ENCODE measurements at regions not wholly inside any gene's neighbourhood (a gene's known extent, or its start where the extent isn't known, plus 50 kb on each side); places are given as distances from the start of the nearest gene placed in this dataset.
"Not testable (repeated sequence)": the region's sequence is repeated elsewhere in the genome, so short reads cannot be mapped to it uniquely, and the experiment has no call there.

DNA sequence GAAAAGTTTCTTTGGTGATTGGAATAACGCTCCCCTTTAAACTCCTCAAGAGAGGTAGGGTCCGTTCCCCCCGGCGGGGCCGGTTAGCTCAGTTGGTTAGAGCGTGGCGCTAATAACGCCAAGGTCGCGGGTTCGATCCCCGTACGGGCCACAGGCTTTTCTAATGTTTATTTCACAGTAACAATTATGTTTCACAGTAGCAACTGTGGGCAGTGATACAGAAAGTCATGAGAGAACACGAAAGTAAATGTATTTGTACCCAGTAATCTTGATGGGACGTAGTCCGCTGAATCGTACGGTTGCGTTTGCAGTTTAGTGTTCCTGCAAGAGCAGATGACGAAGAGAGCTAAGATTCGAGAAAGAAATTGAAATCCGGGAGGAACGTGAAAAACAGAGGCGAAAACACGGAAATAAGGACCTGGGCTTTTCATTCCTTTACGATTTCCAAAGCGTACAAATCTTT is 505.5 kb downstream of the PRIM2 start:
- no peak overlapping the region for H3K27ac Mint-ChIP-seq
- peaks cover 29% of the 10 kb centered on the region for H3K27me3 Mint-ChIP-seq
- no peak for ATAC-seq
- no peaks in the 10 kb centered on the region for H3K4me1 Mint-ChIP-seq
- H3K4me3 Mint-ChIP-seq: no peak overlapping the region
- H3K36me3 Mint-ChIP-seq: no peaks in the 10 kb centered on the region
- peaks cover 2% of the 10 kb centered on the region for H3K9me3 Mint-ChIP-seq

GRCh38 chr6:57837622-57838209 is 520.3 kb downstream of the PRIM2 start:
- H3K9me3 Mint-ChIP-seq, H3K4me3 Mint-ChIP-seq, ATAC-seq, H3K4me1 Mint-ChIP-seq, H3K27ac Mint-ChIP-seq, H3K36me3 Mint-ChIP-seq: not testable (repeated sequence)
- peaks cover 19% of the 10 kb centered on the region for H3K27me3 Mint-ChIP-seq

- not testable (repeated sequence) for H3K27ac Mint-ChIP-seq, H3K4me1 Mint-ChIP-seq, H3K4me3 Mint-ChIP-seq, H3K9me3 Mint-ChIP-seq, ATAC-seq, H3K36me3 Mint-ChIP-seq
- peaks cover 19% of the 10 kb centered on the region for H3K27me3 Mint-ChIP-seq
These were observed 524.1 kb downstream of the PRIM2 start for GRCh38 chr6:57841551-57841950.

DNA sequence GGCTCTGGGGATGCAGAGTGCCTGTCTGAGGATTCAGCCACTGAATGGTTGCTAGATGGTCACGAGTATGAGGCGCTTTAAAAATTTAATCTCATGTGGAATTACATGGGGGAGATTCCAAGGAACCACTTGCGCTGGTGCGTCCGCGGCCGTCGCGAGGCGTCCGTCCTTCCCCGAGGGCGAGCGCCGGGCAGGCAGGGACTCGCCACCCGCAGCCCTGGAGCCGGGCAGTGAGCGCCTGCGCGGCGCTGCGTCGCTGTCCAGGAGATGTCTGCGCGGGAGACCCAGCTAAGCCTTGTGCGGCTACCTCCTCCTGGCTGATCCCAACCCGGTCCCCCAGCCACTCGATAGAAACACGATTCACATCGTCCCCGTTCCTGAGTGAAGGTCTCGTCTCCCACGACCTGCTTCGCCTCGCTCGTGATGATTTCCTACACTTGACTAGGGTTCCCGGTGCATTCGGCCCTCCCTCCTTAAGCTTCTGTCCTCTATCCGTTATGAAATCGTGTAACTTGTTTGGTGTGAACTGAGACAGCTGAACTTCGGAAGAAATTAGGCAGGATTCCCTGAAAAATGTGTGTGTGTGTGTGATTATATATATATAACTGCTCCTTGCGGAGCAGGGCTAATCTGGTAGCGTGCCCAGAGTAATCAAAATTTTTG is 536.4 kb downstream of the PRIM2 start:
- H3K4me3 Mint-ChIP-seq, H3K9me3 Mint-ChIP-seq, ATAC-seq: not testable (repeated sequence)

DNA sequence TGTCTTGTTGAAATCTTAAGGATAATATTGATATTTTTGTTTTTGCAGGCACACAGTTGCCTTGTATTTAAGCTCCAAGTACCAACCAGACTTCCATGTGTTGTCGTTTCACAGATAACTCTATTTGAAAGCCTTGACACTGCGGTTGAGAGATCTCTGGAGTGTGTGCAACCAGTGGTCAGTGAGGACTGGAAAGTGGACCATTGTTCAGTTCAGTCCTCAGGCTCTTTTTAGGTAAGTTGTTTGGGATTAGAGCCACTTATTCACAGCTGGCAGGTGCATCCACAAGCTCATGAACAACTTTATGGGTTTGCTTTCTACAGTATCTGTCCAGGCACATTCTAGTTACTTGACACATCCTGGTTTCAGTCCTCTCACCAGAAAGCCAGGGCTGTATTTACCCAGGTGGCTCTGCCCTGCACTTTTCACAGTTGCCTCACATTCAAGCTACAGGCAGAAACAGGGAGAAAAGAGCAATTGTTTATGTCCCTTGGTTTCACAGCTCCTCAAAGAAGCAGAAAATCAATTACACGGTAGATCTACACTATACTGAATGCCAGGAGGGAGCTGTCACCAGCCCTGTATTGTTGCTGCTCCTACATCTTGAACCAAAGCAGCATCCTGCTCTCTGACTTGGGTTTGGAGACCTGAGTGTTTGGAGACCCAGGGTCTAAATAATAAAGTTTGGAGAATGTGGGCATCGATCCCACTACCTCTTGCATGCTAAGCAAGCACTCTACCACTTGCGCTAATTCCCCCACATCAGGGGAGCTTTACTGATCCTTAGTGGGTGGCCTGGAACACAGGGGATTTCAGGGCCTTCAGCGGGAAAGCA is 543.3 kb downstream of the PRIM2 start:
- peaks cover 18% of the 10 kb centered on the region for H3K27me3 Mint-ChIP-seq
- not testable (repeated sequence) for H3K9me3 Mint-ChIP-seq, H3K4me1 Mint-ChIP-seq, ATAC-seq, H3K4me3 Mint-ChIP-seq, H3K27ac Mint-ChIP-seq, H3K36me3 Mint-ChIP-seq

More for the DNA sequence above, 536.4 kb downstream of the PRIM2 start:
- H3K4me1 Mint-ChIP-seq, H3K27ac Mint-ChIP-seq, H3K36me3 Mint-ChIP-seq: not testable (repeated sequence)
- H3K27me3 Mint-ChIP-seq: peaks cover 17% of the 10 kb centered on the region

DNA sequence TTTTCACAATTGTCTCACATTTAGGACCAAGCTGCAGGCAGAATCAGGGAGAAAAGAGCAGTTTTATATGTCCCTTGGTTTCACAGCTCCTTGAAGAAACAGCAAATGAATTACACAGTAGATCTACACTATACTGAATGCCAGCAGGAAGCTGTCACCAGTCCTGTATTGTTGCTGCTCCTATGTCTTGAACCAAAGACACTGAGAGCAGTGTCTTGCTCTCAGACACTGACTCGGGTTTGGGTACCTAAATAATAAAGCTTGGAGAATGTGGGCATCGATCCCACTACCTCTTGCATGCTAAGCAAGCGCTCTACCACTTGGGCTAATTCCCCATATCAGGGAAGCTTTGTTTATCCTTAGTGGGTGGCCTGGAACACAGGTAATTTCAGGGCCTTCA is 552.7 kb downstream of the PRIM2 start:
- ATAC-seq, H3K27ac Mint-ChIP-seq, H3K9me3 Mint-ChIP-seq, H3K36me3 Mint-ChIP-seq, H3K4me1 Mint-ChIP-seq, H3K4me3 Mint-ChIP-seq: not testable (repeated sequence)
- peaks cover 22% of the 10 kb centered on the region for H3K27me3 Mint-ChIP-seq

DNA sequence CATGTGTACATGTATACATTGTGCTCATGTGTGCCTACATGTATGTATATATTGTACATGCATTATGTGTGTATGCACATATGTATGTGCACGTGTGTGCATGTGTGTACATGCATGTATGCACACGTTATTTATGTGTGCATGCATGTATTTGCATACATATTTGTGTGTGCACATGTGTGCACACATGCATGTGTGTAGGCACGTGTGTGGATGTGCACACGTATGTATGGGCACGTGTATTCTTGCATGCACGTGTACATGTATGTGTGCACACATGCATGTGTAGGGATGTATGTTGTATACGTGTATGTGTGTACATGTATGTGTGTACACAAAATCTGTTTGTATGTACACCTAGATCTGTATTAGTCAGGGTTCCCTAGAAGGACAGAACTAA is 556.0 kb downstream of the PRIM2 start:
- H3K27ac Mint-ChIP-seq, H3K36me3 Mint-ChIP-seq, H3K4me1 Mint-ChIP-seq, ATAC-seq, H3K4me3 Mint-ChIP-seq, H3K27me3 Mint-ChIP-seq, H3K9me3 Mint-ChIP-seq: not testable (repeated sequence)

- H3K36me3 Mint-ChIP-seq, H3K27ac Mint-ChIP-seq, ATAC-seq, H3K27me3 Mint-ChIP-seq, H3K9me3 Mint-ChIP-seq, H3K4me1 Mint-ChIP-seq, H3K4me3 Mint-ChIP-seq: not testable (repeated sequence)
These were observed 559.2 kb downstream of the PRIM2 start for GRCh38 chr6:57876659-57877058.

- H3K27me3 Mint-ChIP-seq, H3K36me3 Mint-ChIP-seq, H3K9me3 Mint-ChIP-seq, H3K4me1 Mint-ChIP-seq, H3K4me3 Mint-ChIP-seq, H3K27ac Mint-ChIP-seq, ATAC-seq: not testable (repeated sequence)
These were observed 560.3 kb downstream of the PRIM2 start for GRCh38 chr6:57877729-57878128.

DNA sequence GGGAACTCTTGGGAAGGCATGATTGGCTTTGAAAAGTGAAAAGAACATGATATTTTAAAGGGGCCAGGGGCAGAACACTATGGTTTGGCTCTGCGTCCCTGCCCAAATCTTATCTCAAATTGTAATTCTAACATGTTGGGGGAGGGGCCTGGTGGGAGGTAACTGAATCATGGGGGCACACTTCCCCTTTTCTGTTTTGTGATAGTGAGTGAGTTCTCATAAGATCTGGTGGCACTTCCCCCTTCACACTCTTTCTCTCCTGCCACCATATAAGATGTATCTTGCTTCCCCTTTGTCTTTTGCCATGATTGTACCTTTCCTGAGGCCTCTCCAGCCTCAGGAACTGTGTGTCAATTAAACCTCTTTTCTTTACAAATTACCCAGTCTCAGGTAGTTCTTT is 561.4 kb downstream of the PRIM2 start:
- not testable (repeated sequence) for H3K4me3 Mint-ChIP-seq, H3K4me1 Mint-ChIP-seq, H3K36me3 Mint-ChIP-seq, H3K9me3 Mint-ChIP-seq, H3K27ac Mint-ChIP-seq, H3K27me3 Mint-ChIP-seq, ATAC-seq

- not testable (repeated sequence) for ATAC-seq, H3K4me3 Mint-ChIP-seq, H3K36me3 Mint-ChIP-seq, H3K27ac Mint-ChIP-seq, H3K27me3 Mint-ChIP-seq, H3K4me1 Mint-ChIP-seq, H3K9me3 Mint-ChIP-seq
These were observed 581.4 kb downstream of the PRIM2 start for GRCh38 chr6:57898850-57899249.

DNA sequence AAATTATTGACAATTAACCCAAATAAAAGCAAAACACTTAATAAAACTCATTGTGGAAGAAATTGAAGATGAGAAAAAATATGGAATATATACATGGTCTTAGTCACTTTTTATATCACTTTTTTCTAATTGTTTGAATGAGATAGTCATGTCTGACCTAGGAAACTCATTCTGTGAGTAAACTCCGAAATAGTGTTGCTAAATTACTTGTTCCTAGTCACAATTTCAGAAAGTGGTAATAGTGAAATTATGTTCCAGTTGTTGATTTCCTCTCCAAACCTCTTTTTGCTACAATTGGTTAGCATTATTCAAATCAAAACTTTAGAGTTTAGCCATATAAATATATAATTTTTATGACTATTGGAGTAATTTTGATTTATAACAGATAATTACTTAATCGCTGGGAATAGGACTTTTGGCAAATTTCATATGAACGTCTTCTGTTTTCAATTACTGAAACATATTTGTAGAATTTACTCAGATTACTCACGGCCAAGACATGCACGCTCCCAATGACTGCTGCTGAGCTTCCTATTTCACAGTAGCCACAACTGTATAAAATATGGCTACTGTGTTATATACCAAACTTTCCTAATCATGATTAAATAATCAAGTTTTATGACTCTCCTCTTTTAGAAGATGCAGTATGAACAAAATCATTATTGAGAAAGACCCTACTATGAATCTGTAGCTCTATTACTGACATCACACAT is 583.4 kb downstream of the PRIM2 start:
- not testable (repeated sequence) for H3K9me3 Mint-ChIP-seq, H3K36me3 Mint-ChIP-seq, ATAC-seq, H3K4me3 Mint-ChIP-seq, H3K4me1 Mint-ChIP-seq, H3K27ac Mint-ChIP-seq, H3K27me3 Mint-ChIP-seq

- not testable (repeated sequence) for H3K9me3 Mint-ChIP-seq, ATAC-seq, H3K4me1 Mint-ChIP-seq, H3K27me3 Mint-ChIP-seq, H3K4me3 Mint-ChIP-seq, H3K36me3 Mint-ChIP-seq, H3K27ac Mint-ChIP-seq
These were observed 584.0 kb downstream of the PRIM2 start for GRCh38 chr6:57901445-57901844.

GRCh38 chr6:57904356-57904755 is 586.9 kb downstream of the PRIM2 start:
- not testable (repeated sequence) for H3K27ac Mint-ChIP-seq, H3K4me3 Mint-ChIP-seq, H3K4me1 Mint-ChIP-seq, ATAC-seq, H3K36me3 Mint-ChIP-seq, H3K9me3 Mint-ChIP-seq, H3K27me3 Mint-ChIP-seq

GRCh38 chr6:57915300-57915699 is 597.9 kb downstream of the PRIM2 start:
- not testable (repeated sequence) for ATAC-seq, H3K9me3 Mint-ChIP-seq, H3K4me3 Mint-ChIP-seq, H3K27me3 Mint-ChIP-seq, H3K4me1 Mint-ChIP-seq, H3K27ac Mint-ChIP-seq
- H3K36me3 Mint-ChIP-seq: peaks cover 19% of the 10 kb centered on the region

Data from stimulated activated memory B cell treated with anti-CD40 and anti-IgM and Interleukin-4, amounts not matched to agents 10 μg/mL and 1 μg/mL and 100 μg/mL, for 72 hours (primary cell).